Keratinocyte (primary cell): ENCODE measurements at regions not wholly inside any gene's neighbourhood (a gene's known extent, or its start where the extent isn't known, plus 50 kb on each side); places are given as distances from the start of the nearest gene placed in this dataset.

Source experiments
- DNase-seq: peaks from one replicate; pipeline ENCODE4 v3.0.0-alpha.2; 2011; ENCODE audit warnings: low read depth, missing footprints, low spot score
- FAIRE-seq: peaks from 2 replicates; lab custom pipeline; 2011; peaks lifted over from hg19 to GRCh38; lab: Jason Lieb, UNC
- H2AFZ ChIP-seq: 2 replicates; pipeline ENCODE4 v1.6.0; 2012; ENCODE audit warnings: low read length, control low read depth, inconsistent platforms; ENCODE audit not compliant: control insufficient read depth
- H3K27ac ChIP-seq: 2 replicates; pipeline ENCODE4 v1.5.1; 2011; ENCODE audit warnings: low read length; ENCODE audit not compliant: control insufficient read depth, insufficient read depth
- H3K27me3 ChIP-seq: 3 replicates; pipeline ENCODE4 v1.6.0; 2011; ENCODE audit warnings: low read length; ENCODE audit not compliant: control insufficient read depth, insufficient read depth; ENCODE audit errors: extremely low read depth
- H3K36me3 ChIP-seq, 2 experiments: 2 replicates in 1 of 2; 3 replicates in 1 of 2; pipeline ENCODE4 v1.5.1; 2011; ENCODE audit warnings: low read length in 2 of 2, mild to moderate bottlenecking in 1 of 2; ENCODE audit not compliant: control insufficient read depth in 2 of 2, insufficient read depth in 2 of 2; ENCODE audit errors: extremely low read depth in 1 of 2
- H3K4me1 ChIP-seq: 3 replicates; pipeline ENCODE4 v1.5.1; 2011; ENCODE audit warnings: low read length; ENCODE audit not compliant: control insufficient read depth, insufficient read depth; ENCODE audit errors: extremely low read depth
- H3K4me2 ChIP-seq: 3 replicates; pipeline ENCODE4 v1.6.0; 2011; ENCODE audit warnings: low read depth, low read length; ENCODE audit not compliant: control insufficient read depth, insufficient read depth; ENCODE audit errors: extremely low read depth
- H3K4me3 ChIP-seq, 3 experiments: fragments of 200-600 bp in 1 of 3; sonication (generic) in 1 of 3; 2 replicates in 2 of 3; 3 replicates in 1 of 3; pipeline ENCODE4 v1.5.1; 2011 to 2016; ENCODE audit warnings: low read length in 3 of 3, mild to moderate bottlenecking in 3 of 3, control low read depth in 2 of 3, inconsistent platforms in 1 of 3, low read depth in 1 of 3, mixed read lengths in 1 of 3, mixed run types in 1 of 3, moderate library complexity in 1 of 3; ENCODE audit not compliant: control insufficient read depth in 2 of 3, insufficient read depth in 2 of 3; ENCODE audit errors: extremely low read depth in 1 of 3
- H3K79me2 ChIP-seq: 2 replicates; pipeline ENCODE4 v1.6.0; 2012; ENCODE audit warnings: low read length; ENCODE audit not compliant: control insufficient read depth, insufficient read depth
- H3K9ac ChIP-seq: 3 replicates; pipeline ENCODE4 v1.6.0; 2011; ENCODE audit warnings: low read length; ENCODE audit not compliant: control insufficient read depth, insufficient read depth; ENCODE audit errors: extremely low read depth
- H3K9me1 ChIP-seq: 3 replicates; pipeline ENCODE4 v1.6.0; 2011; ENCODE audit warnings: low read length; ENCODE audit not compliant: control insufficient read depth, insufficient read depth; ENCODE audit errors: extremely low read depth
- H3K9me3 ChIP-seq: 2 replicates; pipeline ENCODE4 v1.5.1; 2012; ENCODE audit warnings: low read depth, low read length; ENCODE audit not compliant: control insufficient read depth
- H4K20me1 ChIP-seq: 3 replicates; pipeline ENCODE4 v1.6.0; 2011; ENCODE audit warnings: low read length; ENCODE audit not compliant: control insufficient read depth, insufficient read depth; ENCODE audit errors: extremely low read depth
- EZH2 ChIP-seq: IDR thresholded peaks from one replicate; pipeline ENCODE4 v1.6.1; 2012; ENCODE audit warnings: inconsistent platforms, mild to moderate bottlenecking, low read length, moderate library complexity
- dilution Hi-C: fragments of 300-500 bp; cut with MboI; formaldehyde crosslinking; loops from one replicate; pipeline ENCODE4 v1.7.0; 2020; ENCODE audit warnings: low sequenced_read_pairs; ENCODE audit not compliant: extremely low pct_ligation_motif_present
- TF ChIP-seq, protein P1 (sequence below), 3 experiments: IDR thresholded peaks in 1 of 3; conservative IDR thresholded peaks in 1 of 3; optimal IDR thresholded peaks in 1 of 3; 2 replicates in 2 of 3; 3 replicates in 1 of 3; pipeline versions ENCODE3 to v1.5.1; 2011; ENCODE audit warnings: low read length in 3 of 3, mild to moderate bottlenecking in 3 of 3, moderate library complexity in 2 of 3, control low read depth in 1 of 3, inconsistent platforms in 1 of 3; ENCODE audit not compliant: insufficient read depth in 2 of 3; ENCODE audit errors: extremely low read depth in 1 of 3

DNA sequence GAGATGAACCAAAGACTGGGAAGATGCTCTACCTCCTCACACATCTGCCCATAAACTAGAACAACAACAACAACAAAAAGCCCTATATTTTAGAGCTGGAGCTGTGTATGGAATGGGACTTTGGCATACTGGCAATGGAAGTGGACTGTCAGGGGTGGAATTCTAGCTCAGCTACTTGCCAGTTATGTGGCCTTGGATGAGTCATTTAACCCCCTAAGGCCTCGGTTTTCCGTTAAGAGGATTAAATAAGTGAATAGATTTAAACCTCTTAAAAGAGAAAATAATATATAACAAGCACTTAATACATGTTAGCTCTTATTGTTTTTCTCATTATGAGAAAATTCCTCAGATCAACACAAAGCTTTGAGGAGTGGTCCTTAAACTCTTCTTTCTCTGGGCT, 195.0 kb downstream of the KIF18A start:
- Histone ChIP-seq H3K9me1 (no peaks in the 10 kb centered on the region), H3K27ac (no peak overlapping the region), H3K4me1 (peaks cover 14% of the 10 kb centered on the region), H3K36me3 (no peaks in the 10 kb centered on the region), H3K9me3 (no peaks in the 10 kb centered on the region), H2AFZ (no peak overlapping the region), H3K27me3 (no peaks in the 10 kb centered on the region), H4K20me1 (no peaks in the 10 kb centered on the region), H3K4me3 (no peak overlapping the region), H3K9ac (no peak overlapping the region), H3K4me2 (no peak overlapping the region), H3K79me2 (no peaks in the 10 kb centered on the region)
- dilution Hi-C loops = no loop called here
- FAIRE-seq = no peak
- TF ChIP-seq, protein P1, sequence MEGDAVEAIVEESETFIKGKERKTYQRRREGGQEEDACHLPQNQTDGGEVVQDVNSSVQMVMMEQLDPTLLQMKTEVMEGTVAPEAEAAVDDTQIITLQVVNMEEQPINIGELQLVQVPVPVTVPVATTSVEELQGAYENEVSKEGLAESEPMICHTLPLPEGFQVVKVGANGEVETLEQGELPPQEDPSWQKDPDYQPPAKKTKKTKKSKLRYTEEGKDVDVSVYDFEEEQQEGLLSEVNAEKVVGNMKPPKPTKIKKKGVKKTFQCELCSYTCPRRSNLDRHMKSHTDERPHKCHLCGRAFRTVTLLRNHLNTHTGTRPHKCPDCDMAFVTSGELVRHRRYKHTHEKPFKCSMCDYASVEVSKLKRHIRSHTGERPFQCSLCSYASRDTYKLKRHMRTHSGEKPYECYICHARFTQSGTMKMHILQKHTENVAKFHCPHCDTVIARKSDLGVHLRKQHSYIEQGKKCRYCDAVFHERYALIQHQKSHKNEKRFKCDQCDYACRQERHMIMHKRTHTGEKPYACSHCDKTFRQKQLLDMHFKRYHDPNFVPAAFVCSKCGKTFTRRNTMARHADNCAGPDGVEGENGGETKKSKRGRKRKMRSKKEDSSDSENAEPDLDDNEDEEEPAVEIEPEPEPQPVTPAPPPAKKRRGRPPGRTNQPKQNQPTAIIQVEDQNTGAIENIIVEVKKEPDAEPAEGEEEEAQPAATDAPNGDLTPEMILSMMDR (optimal IDR thresholded peaks at IDR 0.05 in 1 of 3, IDR thresholded peaks at IDR 0.05 in 1 of 3, conservative IDR thresholded peaks at IDR 0.05 in 1 of 3; ENCODE audit: extremely low read depth in 1 of 3, insufficient read depth in 2 of 3, low read length in 3 of 3) = no peak
- no peak for TF ChIP-seq EZH2
- DNase-seq = no peak

DNA sequence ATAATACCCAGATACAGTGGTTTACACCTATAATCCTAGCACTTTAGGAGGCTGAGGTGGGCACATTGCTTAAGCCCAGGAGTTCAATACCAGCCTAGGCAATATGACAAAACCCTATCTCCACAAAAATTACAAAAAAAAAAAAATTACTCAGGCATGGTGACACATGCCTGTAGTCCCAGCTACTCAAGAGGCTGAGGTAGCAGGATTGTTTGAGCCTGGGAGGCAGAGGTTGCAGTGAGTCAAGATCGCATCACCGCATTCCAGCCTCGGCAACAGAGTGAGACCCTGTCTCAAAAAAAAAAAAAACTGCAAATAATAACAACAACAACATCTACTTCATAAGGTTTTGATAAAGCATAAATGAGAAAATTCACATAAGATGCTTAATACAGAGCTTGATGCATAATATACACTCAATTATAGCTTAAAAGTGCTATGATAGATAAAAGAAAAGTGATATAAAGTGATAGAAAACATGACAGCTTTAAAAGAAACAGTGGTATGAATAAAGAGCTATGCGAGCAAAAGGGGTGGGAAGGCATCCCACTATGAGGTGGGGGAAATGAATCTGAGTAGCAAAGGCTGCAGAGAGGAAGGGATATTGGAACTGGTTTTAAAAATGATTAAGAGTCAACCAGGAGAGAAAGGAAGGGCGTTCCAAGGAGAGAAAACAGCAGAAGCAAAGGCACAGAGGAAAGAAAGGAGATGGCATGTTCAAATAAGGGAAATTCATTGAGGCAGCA, 197.6 kb downstream of the KIF18A start:
- H3K9me3 ChIP-seq = no peaks in the 10 kb centered on the region
- H3K79me2 ChIP-seq = no peaks in the 10 kb centered on the region
- DNase-seq (peak; percentile 23), FAIRE-seq (peak; percentile 44)
- H3K36me3 ChIP-seq = no peaks in the 10 kb centered on the region
- dilution Hi-C loops = no loop called here
- no peak overlapping the region for H3K27ac ChIP-seq
- peak overlapping the region; percentile 34 for H3K4me2 ChIP-seq
- no peak overlapping the region for H3K4me3 ChIP-seq
- peaks cover 14% of the 10 kb centered on the region for H3K4me1 ChIP-seq
- H3K9me1 ChIP-seq = no peaks in the 10 kb centered on the region
- H3K27me3 ChIP-seq = no peaks in the 10 kb centered on the region
- TF ChIP-seq, protein P1 (optimal IDR thresholded peaks at IDR 0.05 in 1 of 3, IDR thresholded peaks at IDR 0.05 in 1 of 3, conservative IDR thresholded peaks at IDR 0.05 in 1 of 3; ENCODE audit: extremely low read depth in 1 of 3, insufficient read depth in 2 of 3, low read length in 3 of 3) = no peak
- no peak for TF ChIP-seq EZH2
- no peaks in the 10 kb centered on the region for H4K20me1 ChIP-seq
- no peak overlapping the region for H2AFZ ChIP-seq
- H3K9ac ChIP-seq = no peak overlapping the region
